ENCODE measurements at regions not wholly inside any gene's neighbourhood (a gene's known extent, or its start where the extent isn't known, plus 50 kb on each side); places are given as distances from the start of the nearest gene placed in this dataset.

GRCh38 chr1:67578397-67579020 lies 106.5 kb upstream of the GADD45A start:
- TF ChIP-seq MYC (IDR thresholded peaks at IDR 0.05; ENCODE audit: low read depth, low read length) (no peak), CTCF (IDR thresholded peaks at IDR 0.05; ENCODE audit: low read depth, low read length) (no peak), POLR2A (IDR thresholded peaks at IDR 0.05; ENCODE audit: extremely low read depth, insufficient read length) (no peak), MAX (IDR thresholded peaks at IDR 0.05; ENCODE audit: low read depth, low read length) (no peak)
